GM12872 (cell line): ENCODE measurements at regions not wholly inside any gene's neighbourhood (a gene's known extent, or its start where the extent isn't known, plus 50 kb on each side); places are given as distances from the start of the nearest gene placed in this dataset.

Experiments
- TF ChIP-seq, protein P1 (sequence below): IDR thresholded peaks from 3 replicates; pipeline ENCODE4 v1.5.1; 2011; ENCODE audit warnings: low read depth, mild to moderate bottlenecking, low read length, moderate library complexity; ENCODE audit not compliant: insufficient read depth

DNA sequence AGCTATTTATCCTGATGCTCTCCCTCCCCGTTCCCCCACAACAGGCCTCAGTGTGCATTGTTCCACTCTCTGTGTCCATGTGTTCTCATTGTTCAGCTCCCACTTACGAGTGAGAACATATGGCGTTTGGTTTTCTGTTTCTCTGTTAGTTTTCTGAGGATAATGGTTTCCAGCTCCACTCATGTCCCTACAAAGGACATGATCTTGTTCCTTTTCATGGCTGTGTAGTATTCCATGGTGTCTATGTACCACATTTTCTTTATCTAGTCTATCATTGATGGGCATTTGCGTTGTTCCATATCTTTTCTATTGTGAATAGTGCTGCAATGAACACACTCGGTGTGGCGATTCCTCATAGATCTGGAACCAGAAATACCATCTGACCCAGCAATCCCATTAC lies 225.9 kb upstream of the CDH4 start:
- TF ChIP-seq, protein P1, sequence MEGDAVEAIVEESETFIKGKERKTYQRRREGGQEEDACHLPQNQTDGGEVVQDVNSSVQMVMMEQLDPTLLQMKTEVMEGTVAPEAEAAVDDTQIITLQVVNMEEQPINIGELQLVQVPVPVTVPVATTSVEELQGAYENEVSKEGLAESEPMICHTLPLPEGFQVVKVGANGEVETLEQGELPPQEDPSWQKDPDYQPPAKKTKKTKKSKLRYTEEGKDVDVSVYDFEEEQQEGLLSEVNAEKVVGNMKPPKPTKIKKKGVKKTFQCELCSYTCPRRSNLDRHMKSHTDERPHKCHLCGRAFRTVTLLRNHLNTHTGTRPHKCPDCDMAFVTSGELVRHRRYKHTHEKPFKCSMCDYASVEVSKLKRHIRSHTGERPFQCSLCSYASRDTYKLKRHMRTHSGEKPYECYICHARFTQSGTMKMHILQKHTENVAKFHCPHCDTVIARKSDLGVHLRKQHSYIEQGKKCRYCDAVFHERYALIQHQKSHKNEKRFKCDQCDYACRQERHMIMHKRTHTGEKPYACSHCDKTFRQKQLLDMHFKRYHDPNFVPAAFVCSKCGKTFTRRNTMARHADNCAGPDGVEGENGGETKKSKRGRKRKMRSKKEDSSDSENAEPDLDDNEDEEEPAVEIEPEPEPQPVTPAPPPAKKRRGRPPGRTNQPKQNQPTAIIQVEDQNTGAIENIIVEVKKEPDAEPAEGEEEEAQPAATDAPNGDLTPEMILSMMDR: no peak

DNA sequence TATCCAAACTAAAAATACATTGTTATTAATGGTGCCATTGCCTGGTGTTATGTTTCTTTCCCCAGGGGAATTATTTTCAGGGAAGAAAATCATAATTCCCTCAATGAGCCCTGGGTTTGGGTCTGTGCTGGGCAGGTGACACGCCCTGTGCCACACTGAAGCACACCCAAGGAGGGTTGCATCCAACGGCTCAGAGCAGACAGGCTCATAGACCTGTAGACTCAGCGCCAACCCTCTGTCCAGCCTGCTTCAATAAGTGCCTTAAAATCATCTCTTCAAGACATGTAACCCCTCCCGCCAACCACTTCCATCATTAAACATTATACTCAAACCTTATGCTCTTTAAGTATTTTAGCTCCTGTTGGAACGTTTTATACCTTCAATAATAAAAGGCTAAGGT lies 225.3 kb upstream of the CDH4 start:
- TF ChIP-seq, protein P1: no peak

DNA sequence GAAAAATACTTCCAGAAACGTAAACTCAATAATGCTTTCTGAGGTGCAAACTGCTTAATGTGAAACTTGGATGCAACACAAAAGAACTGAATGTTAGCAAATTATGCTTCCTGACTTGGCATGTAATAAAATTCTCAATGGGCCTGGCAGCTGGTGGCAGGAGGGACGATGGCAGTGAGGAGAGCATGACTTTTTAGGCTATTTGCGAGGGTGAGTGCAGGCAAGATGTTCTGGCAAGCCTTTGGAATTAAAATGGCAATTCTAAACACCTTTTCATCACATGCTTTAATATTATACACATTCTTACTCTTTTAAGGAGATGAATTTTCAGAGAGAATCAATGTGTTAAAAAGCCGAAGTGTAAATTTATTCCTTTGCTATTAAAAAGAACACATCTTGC lies 224.8 kb upstream of the CDH4 start:
- TF ChIP-seq, protein P1: no peak

DNA sequence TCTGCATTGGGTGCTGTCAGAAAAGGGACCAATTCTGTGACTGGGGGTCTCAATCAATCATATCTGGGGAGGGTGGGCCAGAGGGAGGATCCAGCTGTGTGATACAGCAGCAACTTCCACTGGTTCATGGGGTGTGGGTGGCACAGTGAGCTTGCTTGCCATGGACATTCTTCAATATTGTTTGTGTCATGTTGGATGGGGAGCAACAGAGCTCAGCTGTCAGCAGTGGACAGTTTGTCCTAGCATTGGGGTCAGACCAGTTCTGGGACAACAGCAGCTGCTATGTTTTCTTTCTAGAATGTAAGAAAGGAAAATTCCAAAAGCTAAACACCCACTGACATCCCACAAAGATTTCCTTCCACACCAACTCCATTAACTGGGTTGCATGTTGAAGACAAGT lies 221.9 kb upstream of the CDH4 start:
- TF ChIP-seq, protein P1: no peak

DNA sequence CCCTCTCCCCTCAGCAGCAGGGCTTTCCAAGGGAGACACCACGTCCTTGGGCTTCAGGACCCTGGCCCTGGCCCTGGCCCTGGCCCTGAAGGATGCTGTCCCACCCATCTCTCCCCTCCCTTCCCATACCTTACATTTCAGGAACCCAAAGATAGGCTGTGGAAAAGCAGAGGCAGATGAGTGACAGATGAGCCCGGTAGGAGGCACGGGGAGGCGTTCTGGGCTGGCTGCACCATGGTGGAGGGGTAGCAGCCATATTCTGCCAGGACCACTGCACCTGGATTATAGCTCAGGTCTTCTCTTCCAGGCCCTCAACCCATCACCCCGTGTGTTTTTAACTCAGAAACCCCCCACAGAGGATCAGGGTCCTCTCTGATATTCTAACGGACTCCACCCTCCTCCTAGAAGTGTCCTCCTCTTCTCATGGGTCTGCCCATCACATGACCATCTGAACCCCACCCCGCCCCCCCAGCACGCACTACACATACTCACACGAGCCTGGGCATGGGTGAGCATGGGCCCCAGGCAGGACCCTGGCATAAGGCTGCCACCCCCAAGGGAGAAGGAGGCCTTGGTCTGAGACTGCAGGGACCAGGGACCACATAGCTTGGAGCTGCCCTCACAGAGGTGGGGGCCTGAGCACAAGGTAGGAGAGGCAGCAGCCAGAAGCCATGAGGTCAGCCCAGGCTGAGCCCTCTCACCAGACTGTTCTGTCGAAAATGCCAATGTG lies 220.8 kb upstream of the CDH4 start:
- TF ChIP-seq, protein P1: no peak

DNA sequence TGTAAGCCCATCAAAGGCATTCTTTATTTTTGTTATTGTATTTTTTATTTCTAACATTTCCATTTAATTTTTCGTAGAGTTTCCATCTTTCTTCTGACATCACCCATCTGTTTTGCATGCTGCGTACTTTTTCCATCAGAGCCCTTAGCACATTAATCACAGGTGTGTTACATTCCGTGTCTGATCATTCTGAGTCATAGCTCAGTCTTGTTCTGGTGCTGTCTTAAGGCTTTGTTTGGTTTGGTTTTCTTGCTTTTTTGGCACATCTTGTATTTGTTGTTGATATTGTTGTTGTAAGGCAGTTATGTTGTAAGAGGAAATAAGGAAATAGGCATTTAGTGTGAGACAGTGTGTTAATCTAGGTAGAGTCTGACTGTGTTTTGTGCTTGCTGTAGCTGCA lies 214.6 kb upstream of the CDH4 start:
- TF ChIP-seq, protein P1: no peak

DNA sequence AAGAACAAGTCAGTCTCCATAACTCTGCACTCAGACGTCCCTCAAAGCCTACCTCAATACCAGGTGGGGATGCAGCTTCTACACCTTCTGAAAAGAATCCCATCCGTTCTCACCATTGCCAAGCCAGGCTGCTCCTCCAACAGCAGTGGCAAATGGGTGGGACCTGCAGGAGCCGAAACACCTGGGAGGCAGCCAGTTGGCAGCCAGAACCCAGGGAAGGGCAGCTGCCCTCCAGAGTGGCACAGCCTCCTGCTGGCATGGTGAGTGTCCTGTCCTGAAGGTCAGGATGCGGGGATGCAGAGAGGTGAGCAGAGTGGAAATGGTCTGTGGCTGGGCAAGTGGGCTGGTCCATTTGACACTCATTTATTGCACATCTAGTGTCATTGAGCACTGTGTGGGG lies 210.6 kb upstream of the CDH4 start:
- TF ChIP-seq, protein P1: no peak
